ENCODE measurements at regions not wholly inside any gene's neighbourhood (a gene's known extent, or its start where the extent isn't known, plus 50 kb on each side); places are given as distances from the start of the nearest gene placed in this dataset.

- no peak for TF ChIP-seq EZH2 (IDR thresholded peaks at IDR 0.05; ENCODE audit: borderline replicate concordance, low read length)
- TF ChIP-seq, protein P1, sequence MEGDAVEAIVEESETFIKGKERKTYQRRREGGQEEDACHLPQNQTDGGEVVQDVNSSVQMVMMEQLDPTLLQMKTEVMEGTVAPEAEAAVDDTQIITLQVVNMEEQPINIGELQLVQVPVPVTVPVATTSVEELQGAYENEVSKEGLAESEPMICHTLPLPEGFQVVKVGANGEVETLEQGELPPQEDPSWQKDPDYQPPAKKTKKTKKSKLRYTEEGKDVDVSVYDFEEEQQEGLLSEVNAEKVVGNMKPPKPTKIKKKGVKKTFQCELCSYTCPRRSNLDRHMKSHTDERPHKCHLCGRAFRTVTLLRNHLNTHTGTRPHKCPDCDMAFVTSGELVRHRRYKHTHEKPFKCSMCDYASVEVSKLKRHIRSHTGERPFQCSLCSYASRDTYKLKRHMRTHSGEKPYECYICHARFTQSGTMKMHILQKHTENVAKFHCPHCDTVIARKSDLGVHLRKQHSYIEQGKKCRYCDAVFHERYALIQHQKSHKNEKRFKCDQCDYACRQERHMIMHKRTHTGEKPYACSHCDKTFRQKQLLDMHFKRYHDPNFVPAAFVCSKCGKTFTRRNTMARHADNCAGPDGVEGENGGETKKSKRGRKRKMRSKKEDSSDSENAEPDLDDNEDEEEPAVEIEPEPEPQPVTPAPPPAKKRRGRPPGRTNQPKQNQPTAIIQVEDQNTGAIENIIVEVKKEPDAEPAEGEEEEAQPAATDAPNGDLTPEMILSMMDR (IDR thresholded peaks at IDR 0.05; ENCODE audit: low read length), result no peak
These were observed 83.7 kb upstream of the ARMC2 start for GRCh38 chr6:108764580-108764950.

All from OCI-LY1 (cell line).